Urothelium cell line (cell line): ENCODE measurements at regions not wholly inside any gene's neighbourhood (a gene's known extent, or its start where the extent isn't known, plus 50 kb on each side); places are given as distances from the start of the nearest gene placed in this dataset.

Experiments
- DNase-seq: peaks from one replicate; pipeline ENCODE4 v3.0.0; 2011; ENCODE audit warnings: low spot score, mixed read lengths
- FAIRE-seq: peaks from 2 replicates; lab custom pipeline; 2011; peaks lifted over from hg19 to GRCh38; lab: Jason Lieb, UNC

- FAIRE-seq (no peak), DNase-seq (no peak)
These were observed 448.3 kb upstream of the NMUR2 start for GRCh38 chr5:152853361-152853760.

GRCh38 chr5:152855441-152855840, 450.4 kb upstream of the NMUR2 start:
- DNase-seq (no peak), FAIRE-seq (no peak)

DNA sequence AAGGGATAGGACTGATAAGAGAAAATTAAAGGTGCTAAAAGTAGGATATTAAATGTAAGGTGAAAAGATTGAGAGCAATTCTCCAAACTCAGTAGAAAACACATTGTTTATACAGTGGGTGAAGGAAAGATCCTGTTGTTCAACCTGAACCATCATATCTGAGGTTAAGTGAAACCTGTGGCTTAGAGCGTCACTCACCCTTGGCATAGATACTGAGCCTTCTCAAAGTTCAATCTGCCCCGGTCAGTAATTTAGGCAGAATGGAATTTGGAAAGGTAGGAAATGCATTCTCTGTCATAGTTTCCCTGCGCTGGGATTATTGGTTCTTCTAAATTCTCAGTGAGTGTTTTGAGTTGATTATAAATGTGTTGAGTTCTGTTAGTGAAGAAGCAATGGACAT, 456.2 kb upstream of the NMUR2 start:
- no peak for DNase-seq
- no peak for FAIRE-seq

DNA sequence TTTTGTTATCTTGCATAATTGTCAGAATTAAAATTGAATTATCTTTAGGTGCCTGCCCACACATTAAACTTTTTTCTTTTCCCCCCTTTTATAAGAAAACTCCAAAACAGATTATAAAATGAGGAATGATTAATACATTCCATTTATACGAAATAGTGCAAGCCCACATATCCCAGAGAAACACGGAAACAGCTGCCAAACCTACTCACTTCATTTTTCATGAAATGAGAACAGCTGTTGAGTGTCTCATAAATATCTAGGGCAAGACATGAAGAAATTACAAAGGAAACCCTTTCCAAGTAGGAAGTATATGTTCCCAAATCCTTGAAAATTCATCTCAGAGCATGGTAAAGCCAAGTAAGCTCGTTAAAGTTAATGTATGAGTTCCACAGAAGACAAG, 459.4 kb upstream of the NMUR2 start:
- FAIRE-seq (no peak), DNase-seq (no peak)

DNA sequence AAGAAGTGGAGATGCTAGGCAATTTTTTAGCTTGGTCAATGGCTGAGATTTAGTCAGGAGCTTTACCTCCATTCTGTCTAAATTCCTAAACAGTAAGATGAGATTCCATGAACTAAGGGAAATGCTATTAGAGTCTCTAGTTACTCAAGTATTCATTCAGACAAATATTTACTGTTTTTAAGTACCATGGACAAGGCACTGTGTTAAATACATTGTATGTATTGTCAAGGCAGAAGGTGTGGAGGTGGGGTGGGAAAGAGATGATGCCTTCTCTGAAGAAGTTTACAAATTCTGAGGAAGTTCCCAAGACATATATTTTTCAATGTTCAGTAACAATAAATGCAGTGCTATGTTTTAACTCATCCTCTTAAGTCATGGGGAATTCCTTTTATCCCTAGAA, 459.9 kb upstream of the NMUR2 start:
- DNase-seq (no peak), FAIRE-seq (no peak)

GRCh38 chr5:152869971-152870370, 464.9 kb upstream of the NMUR2 start:
- FAIRE-seq (no peak), DNase-seq (no peak)

DNA sequence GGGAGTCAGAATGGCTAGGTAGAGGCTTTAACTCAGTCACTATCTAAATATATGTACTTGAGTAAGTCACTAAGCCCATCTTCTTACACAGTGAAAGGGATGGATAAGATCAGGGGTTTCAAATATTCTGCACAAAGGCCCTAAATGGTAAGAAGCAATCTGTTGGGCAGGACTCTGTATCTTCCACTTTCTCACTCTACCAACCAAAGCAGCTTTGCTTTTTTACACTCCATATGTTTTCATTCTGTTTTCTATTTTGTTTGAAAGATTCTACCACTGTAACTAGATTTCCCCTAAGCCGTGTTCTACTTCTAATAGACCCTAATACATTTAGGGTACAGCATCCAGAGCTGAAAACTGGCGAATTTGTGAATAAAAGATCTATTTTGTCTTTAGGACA, 477.5 kb upstream of the NMUR2 start:
- no peak for FAIRE-seq

DNA sequence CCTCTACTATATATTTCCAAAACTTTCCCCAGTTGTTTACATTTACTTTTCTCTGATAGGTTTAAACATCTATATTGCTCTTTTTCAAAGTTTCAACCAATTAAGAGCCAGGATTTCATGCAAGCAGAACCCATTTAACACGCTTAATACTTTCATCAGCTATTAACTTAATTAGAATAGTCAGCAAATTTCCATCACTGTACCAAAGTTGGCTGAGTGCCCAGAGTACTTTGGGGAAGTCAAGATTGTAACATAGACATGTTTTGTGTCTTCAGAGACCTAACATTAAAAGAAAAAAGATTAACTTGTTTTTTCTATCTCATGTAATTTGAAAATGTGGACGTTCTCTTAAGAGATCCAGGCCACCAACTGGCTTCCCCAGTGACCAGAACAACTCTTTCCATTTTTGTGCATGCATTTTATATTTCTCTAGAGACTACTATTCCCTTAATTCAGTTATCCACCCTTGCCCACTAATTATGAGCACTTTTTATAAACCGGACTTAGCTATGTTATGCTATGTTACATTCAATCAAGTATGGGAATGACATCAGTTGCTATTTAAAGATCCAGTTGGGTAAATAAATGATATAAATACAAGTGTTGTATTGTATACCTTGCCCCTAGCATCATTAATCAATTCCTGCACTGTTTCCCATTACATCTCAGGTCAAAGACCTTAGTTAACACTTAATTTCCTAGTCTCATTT, 478.1 kb upstream of the NMUR2 start:
- FAIRE-seq = no peak

More for the DNA sequence above, 477.5 kb upstream of the NMUR2 start:
- no peak for DNase-seq

GRCh38 chr5:152884006-152884405, 478.9 kb upstream of the NMUR2 start:
- FAIRE-seq = no peak
- no peak for DNase-seq

More for the DNA sequence above, 478.1 kb upstream of the NMUR2 start:
- no peak for DNase-seq

DNA sequence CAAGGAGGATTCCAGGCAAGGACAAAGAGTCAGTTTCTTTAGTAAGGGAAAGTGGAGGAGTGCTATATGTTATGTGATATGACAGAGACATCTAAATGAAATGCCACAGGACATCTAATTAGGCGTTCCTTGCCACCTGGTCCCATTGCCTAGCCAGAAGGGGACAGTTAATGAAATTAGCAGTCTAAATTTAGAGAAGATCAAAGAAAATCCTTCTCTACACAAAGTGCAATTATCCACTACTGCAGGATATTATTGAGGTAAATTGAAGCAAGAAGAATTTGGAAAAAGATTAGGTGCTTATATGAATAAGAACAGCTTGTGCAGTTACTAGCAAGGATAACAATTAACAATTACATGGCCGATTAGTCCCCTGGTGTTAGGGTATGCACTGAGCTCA, 495.3 kb upstream of the NMUR2 start:
- DNase-seq (no peak), FAIRE-seq (no peak)

DNA sequence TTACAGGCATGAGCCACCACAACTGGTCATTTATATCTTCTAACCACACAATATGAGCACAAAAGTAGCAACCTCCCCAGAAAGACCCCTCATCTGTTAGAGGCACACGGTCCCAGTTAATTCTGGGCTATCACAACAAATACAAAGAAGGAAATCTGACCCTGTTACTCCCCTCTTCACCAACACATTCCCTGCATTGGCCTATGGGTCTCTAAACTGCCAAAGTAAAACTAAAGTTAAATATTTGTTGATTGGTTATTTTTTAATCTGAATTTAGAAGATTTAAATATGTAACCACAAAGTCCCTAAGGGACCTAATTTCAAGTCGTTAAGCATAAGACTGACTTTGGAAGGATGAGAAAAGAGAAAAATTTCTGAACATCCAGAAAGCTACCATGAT, 496.7 kb upstream of the NMUR2 start:
- no peak for FAIRE-seq

GRCh38 chr5:152905286-152905685, 500.2 kb upstream of the NMUR2 start:
- FAIRE-seq = no peak
- no peak for DNase-seq

More for the DNA sequence above, 496.7 kb upstream of the NMUR2 start:
- no peak for DNase-seq

DNA sequence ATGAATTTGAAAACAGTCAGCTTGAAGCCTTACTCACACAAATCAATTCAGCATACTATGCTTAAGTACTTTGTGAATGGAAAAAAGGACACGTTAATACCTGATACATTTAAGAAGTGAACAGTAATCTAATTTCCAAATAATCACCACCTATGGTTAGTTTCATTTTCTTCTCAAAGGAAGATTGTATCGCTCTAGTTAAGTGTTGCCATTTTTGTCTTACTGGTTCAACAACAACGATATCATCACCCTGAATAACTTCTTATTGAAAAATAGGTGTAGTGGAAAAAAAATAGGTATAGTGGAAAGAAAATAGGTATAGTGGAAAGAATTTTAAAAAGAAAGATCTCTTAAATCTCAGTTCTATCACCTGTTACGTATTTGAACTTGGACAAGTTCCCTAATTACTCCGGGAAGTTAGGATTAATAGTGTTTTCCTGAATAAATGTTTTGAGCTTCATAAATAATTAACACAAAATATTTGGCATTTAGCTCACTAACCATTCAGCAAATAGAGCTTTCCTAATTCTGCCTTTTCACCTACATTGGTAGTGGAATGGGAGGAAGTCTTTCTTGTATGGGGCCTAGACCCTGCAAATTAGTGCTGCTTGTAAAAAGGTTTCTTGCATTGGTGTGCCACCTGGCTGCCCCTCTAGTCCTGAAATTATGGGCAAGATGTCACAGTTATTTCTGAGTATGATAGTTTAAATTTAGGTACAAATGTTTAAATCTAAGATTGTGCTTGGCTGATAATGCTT, 502.6 kb upstream of the NMUR2 start:
- no peak for DNase-seq
- FAIRE-seq = no peak

DNA sequence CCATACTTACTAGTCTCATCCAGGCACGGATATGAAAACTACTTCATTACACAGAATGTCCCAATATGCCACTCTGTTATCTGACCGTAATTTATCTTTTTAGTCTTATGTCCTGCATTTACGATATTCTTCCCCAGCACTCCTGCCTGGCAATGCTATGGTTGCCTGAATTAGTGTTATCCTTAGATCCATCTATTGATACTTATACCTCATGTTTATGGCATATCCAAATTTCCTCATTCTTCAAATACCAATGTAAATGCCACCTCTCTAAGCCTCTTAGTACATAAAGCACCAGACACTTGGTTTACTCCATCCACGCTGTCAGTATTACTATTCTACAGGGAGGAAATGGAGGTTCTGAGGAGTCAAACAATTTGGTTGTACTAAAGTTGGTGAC, 507.8 kb upstream of the NMUR2 start:
- DNase-seq (no peak), FAIRE-seq (no peak)

DNA sequence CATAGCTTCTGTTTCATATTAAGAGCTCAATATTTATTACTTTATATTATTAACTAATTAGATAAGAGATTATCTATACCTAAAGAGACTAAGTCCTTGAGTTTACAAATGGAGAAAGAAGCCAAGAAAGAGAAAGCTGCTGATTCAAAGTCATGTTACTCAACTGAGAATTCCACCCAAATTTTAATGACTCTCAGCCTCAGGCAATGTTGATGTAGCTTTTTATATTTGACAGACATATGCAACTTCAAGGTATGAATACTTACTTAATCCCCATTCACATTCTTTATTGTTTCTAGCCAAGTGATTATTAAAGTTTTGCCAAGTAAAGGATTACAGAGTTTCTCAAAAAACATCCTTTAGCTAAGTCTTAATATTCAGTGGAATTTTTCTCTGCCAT, 527.5 kb upstream of the NMUR2 start:
- DNase-seq (no peak), FAIRE-seq (no peak)

- no peak for FAIRE-seq
- DNase-seq = no peak
These were observed 528.0 kb upstream of the NMUR2 start for GRCh38 chr5:152933056-152933455.

GRCh38 chr5:152938630-152939029, 533.6 kb upstream of the NMUR2 start:
- no peak for DNase-seq
- no peak for FAIRE-seq

- FAIRE-seq = no peak
- DNase-seq = no peak
These were observed 537.7 kb upstream of the NMUR2 start for GRCh38 chr5:152942633-152943336.

- DNase-seq = no peak
- no peak for FAIRE-seq
These were observed 536.5 kb upstream of the GRIA1 start for GRCh38 chr5:152953788-152954483.

GRCh38 chr5:152956943-152957613, 533.4 kb upstream of the GRIA1 start:
- no peak for FAIRE-seq
- DNase-seq = no peak
